GM21447 (cell line): ENCODE measurements at regions not wholly inside any gene's neighbourhood (a gene's known extent, or its start where the extent isn't known, plus 50 kb on each side); places are given as distances from the start of the nearest gene placed in this dataset.
"Not testable (repeated sequence)": the region's sequence is repeated elsewhere in the genome, so short reads cannot be mapped to it uniquely, and the experiment has no call there.

ENCODE experiments used
- ATAC-seq: cut with Tn5 transposase; IDR thresholded peaks from one replicate; pipeline ENCODE4 v1.9.1; 2021; ENCODE audit not compliant: unreplicated experiment

GRCh38 chr5:93226202-93226735 lies 354.8 kb downstream of the NR2F1-AS1 start:
- ATAC-seq, result no peak

DNA sequence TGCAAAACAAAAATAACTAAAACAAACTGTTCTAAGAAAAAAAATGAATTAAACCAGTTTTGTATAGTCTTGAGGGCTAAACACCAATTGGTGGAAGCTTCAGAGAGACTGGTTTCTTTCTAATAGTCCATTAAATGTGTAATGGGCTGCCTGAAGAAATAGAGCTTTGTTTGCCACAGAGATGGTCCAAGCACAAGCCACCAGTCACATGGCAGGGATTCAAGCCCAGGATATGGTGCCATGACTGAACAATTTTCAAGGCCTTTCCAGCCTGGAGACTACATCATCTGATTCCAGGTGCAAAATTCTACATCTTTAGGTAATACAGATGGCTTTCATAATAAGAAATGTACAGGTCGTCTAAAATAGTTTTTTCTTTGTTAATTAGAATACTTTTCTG lies 355.3 kb downstream of the NR2F1-AS1 start:
- no peak for ATAC-seq

- no peak for ATAC-seq
Measured at GRCh38 chr5:93224624-93225023, 356.4 kb downstream of the NR2F1-AS1 start.

DNA sequence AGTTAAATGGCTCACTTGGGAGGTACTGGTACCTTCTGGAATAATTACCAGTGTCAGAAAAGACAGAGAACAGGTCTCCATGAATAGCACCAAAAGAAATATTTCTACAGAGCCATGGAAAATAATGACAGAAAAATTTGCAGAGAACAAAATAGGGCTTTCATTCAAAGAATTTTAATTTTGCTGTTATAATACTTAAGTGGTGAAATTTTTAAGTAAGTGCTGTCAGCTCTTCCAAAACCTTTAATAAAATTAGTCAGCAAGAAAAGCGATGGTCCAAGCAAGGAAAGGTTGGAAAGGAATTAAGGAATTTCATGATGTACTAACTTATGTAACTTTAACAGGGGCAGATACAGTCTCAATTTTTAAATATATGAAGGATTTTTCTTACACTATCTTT lies 359.2 kb downstream of the NR2F1-AS1 start:
- no peak for ATAC-seq

- ATAC-seq, result no peak
Measured at GRCh38 chr5:93220431-93220830, 360.6 kb downstream of the NR2F1-AS1 start.

GRCh38 chr5:93219641-93220145 lies 361.3 kb downstream of the NR2F1-AS1 start:
- ATAC-seq, result no peak

GRCh38 chr5:93213111-93213794 lies 367.8 kb downstream of the NR2F1-AS1 start:
- not testable (repeated sequence) for ATAC-seq

- ATAC-seq, result no peak
Measured at GRCh38 chr5:93209476-93209875, 371.5 kb downstream of the NR2F1-AS1 start.

DNA sequence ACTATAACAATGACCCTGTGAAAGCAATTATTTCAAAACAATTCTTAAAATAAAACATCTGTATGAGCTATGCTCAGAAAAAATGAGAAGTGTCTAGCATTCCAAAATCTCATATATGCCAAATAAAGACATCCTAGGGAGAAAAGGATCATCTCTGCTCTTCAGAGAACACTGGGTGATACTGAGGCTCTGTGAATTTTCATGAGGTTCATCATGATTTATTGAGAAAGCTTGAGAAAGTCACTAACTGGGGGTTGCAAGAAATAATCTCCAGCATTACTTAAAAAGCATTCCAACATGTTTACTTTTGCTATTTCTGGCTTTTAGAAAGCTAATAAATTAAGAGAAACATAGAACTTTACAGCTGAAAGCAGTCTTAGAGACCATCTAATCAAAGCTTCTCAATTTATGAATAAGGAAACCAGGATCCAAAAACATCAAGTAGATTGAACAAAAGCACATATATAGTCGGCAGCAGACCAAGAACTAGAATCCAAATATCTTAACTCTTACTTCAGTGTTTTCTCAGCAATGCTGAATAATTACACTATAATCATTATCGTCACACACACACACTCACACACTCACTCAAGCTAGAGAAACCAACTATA lies 372.8 kb downstream of the NR2F1-AS1 start:
- ATAC-seq, result no peak

DNA sequence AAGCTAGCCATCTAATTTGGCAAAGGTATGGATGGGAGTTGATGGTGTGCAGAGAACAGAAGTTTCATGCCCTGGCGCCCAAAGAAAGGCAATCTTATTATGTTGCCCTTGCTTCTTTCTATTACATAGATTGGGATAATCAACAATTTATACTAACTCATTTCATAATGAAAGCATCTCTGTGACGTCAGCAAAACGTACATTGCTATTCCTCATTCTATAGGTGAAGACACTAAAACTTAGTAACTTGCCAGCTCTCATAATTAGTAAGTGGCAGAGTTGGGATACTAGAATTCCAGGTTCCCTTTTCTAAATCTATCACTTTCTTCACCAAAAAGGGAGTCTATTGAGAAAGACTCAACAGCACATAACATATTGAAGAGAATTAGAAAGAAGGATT lies 374.8 kb downstream of the NR2F1-AS1 start:
- ATAC-seq, result no peak

DNA sequence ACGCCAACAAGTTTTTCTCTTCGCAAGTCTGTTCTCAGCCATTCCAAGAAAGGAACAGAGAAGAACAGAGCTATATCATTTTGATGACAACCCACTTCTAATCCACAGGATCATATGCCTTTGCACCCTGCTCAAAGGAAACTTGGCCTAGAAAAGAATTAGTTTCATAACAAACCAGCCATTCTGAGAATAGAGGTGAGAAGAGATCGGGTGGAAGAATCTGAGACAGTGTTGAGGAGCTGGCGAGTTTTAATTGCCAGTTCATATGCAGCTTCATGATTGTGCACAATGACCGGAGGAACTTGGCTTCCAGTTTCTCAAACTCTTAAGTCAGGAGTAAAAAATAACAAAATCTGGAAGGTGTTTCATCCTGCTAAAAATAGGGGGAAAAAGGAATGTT lies 380.0 kb downstream of the NR2F1-AS1 start:
- ATAC-seq, result no peak

GRCh38 chr5:93196986-93197385 lies 384.0 kb downstream of the NR2F1-AS1 start:
- ATAC-seq, result no peak

- ATAC-seq, result no peak
Measured at GRCh38 chr5:93193431-93194347, 387.3 kb downstream of the NR2F1-AS1 start.

DNA sequence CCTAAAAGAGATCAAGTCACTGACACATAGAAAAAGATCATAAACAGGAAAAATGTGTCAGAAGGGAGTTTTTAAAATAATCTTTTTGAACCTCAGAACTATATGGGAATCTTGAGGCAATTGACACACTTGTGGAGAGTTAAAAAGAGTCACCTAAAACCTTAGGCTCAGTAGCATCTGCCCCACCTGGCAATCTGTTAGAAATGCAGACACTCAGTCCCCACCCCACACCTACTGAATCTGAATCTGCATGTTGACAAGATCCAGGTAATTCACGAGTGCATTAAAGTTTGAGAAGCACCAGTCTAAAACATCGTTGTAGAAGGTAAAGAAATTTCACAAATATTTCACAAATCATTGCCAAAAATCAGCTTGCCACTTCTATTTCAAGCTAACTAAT lies 388.3 kb downstream of the NR2F1-AS1 start:
- no peak for ATAC-seq

- no peak for ATAC-seq
Measured at GRCh38 chr5:93192087-93192486, 388.9 kb downstream of the NR2F1-AS1 start.

DNA sequence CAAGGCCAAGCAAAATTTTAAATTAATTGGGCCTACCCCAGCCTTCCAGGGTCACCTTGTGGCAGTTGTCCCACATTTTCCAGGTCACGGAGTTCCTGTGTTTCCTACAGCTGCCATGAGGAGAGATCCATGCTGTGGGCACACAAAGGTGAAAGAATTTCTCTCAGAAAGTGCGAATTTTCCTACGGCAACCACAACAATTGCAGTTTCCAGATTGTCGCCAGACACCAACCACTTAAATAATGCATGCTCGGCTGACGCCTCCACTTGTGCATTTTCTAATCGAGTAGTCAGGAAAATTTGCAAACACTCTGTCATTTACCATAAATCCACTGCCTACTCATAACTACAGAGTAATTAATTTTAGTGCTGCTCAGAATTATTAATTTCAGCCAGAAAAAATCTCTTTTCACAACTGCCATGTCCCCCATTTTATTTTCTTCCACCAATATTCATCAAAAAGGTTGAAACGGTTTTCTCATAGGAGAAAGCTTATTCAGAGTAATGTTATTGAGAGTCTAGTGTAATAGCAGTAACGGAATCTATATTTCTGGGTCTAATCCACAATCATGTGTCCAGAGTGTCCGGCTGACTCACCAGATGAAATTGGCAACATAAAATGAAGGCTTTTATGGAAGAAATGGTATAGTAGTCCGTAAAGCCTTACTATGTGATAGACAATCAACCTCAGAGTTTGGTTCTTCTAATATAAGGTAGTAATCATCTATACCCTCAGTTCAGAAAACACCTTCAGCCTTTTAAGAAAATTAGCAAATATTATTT lies 389.8 kb downstream of the NR2F1-AS1 start:
- ATAC-seq, result no peak

DNA sequence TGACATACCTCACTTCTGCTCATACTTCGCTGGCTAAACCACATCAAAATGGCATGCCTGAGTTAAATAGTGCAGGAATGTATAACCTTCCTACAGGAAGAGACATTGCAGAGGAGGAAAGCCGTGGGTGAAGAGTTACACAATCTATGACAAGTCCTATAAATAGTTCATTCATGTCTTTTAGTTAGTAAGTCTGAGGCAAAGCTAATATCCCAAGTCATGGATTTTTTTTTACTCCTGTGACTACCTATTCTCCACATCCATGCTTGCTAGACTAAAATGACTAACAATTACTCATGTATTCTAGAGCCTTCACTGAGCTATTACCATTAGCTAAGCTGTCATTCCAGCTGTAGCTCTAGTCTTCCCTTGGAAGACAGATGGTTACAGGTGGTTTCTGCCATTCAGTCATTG lies 391.3 kb downstream of the NR2F1-AS1 start:
- ATAC-seq, result no peak

DNA sequence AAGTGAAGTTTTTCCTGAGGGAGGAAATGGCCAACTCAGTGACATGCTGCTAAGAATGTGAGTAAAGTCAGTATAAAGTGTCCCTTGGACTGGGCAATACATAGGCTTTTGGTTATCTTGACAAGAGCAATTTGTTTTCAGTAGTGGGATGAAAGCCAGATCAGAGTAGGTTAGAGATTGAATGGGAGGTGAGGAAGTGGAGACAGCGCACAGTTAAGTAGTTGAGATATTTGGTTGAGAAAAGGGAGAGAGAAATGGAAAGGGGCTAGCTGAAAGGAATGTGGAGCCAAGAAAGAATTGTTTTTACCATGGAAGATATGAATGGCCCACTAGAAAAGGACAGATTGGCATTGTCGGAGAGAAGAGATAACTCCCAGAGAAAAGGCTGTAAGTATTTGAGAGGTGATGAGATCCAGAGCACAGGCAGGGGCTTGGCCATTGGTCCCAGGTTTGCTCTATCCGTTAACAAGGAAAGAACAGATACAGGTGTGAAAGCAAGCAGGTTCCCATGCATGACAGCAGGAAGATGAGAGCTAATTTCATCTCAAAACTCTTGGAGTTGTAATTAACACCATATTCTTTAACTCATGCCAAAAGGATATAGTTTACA lies 392.0 kb downstream of the NR2F1-AS1 start:
- no peak for ATAC-seq

- no peak for ATAC-seq
Measured at GRCh38 chr5:93186076-93186682, 394.8 kb downstream of the NR2F1-AS1 start.

GRCh38 chr5:93184041-93184440 lies 397.0 kb downstream of the NR2F1-AS1 start:
- no peak for ATAC-seq
